B cell (primary cell): ENCODE measurements at regions not wholly inside any gene's neighbourhood (a gene's known extent, or its start where the extent isn't known, plus 50 kb on each side); places are given as distances from the start of the nearest gene placed in this dataset.

ENCODE experiments used
- CTCF ChIP-seq: fragments of 200-600 bp; IDR thresholded peaks from one replicate; pipeline ENCODE4 v1.8.0; 2022; ENCODE audit warnings: antibody characterized with exemption, mild to moderate bottlenecking
- EZH2 ChIP-seq: IDR thresholded peaks from 2 replicates; pipeline ENCODE4 v1.6.1; 2012; ENCODE audit warnings: borderline replicate concordance, low read depth, mild to moderate bottlenecking, moderate library complexity, low read length; ENCODE audit not compliant: insufficient read depth, poor library complexity, severe bottlenecking

DNA sequence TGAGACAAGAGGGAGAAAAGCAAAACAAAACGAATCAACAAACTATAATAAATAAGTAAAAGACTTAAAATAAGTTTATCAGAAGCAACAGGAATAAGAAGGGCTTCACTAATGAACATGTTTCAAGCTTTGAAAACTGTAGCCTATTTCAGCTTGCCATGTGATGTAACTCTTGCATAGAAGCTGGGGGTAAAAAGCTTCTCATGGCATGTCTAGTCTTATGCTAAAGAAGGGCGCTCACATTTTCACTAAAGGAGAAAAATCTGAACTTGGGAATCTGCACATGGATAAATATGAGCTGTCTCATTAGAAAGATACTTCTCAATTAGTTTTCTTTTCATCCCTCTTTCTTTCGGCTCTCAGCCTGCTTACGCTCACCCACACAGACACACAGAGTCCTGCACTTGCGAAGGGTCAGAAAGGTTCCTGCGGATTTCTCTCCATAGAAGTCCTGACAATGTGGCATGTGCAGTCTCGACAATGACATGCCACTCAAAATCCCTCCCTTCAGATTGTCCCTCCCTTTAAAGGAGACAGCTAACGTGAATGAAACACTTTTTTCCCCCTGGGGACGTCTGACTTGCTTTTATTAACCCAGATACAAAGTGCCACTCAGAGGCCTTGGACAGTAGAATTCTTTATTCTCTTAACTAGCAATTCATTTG lies 568.9 kb upstream of the NR2F2 start:
- TF ChIP-seq CTCF (no peak), EZH2 (no peak)
